SIG-M5 treated with dmso at 0.1 percent for 504 hours (cell line): ENCODE measurements at regions not wholly inside any gene's neighbourhood (a gene's known extent, or its start where the extent isn't known, plus 50 kb on each side); places are given as distances from the start of the nearest gene placed in this dataset.

Source experiments
- DNase-seq: peaks from one replicate; lab custom pipeline; 2025; ENCODE audit not compliant: unreplicated experiment; lab: John Stamatoyannopoulos, UW

GRCh38 chr9:16329671-16330113, 540.8 kb downstream of the BNC2 start:
- DNase-seq = no peak

GRCh38 chr9:16331031-16331430, 539.4 kb downstream of the BNC2 start:
- DNase-seq = no peak

- DNase-seq = no peak
Observed at GRCh38 chr9:16331527-16331926, 538.9 kb downstream of the BNC2 start.

- no peak for DNase-seq
Observed at GRCh38 chr9:16333691-16334090, 536.8 kb downstream of the BNC2 start.

- no peak for DNase-seq
Observed at GRCh38 chr9:16335788-16336580, 534.5 kb downstream of the BNC2 start.

- DNase-seq = no peak
Observed at GRCh38 chr9:16336833-16337232, 533.6 kb downstream of the BNC2 start.

GRCh38 chr9:16337322-16338029, 533.0 kb downstream of the BNC2 start:
- DNase-seq = no peak

- DNase-seq = no peak
Observed at GRCh38 chr9:16341177-16341576, 529.3 kb downstream of the BNC2 start.

GRCh38 chr9:16342246-16343020, 528.0 kb downstream of the BNC2 start:
- DNase-seq = no peak

- DNase-seq = no peak
Observed at GRCh38 chr9:16343249-16344237, 526.9 kb downstream of the BNC2 start.

GRCh38 chr9:16344343-16344742, 526.1 kb downstream of the BNC2 start:
- no peak for DNase-seq

- DNase-seq = no peak
Observed at GRCh38 chr9:16345902-16346301, 524.6 kb downstream of the BNC2 start.

GRCh38 chr9:16347886-16348285, 522.6 kb downstream of the BNC2 start:
- no peak for DNase-seq

GRCh38 chr9:16348531-16348930, 521.9 kb downstream of the BNC2 start:
- no peak for DNase-seq

- DNase-seq = no peak
Observed at GRCh38 chr9:16352251-16352650, 518.2 kb downstream of the BNC2 start.

- DNase-seq = no peak
Observed at GRCh38 chr9:16352791-16353401, 517.6 kb downstream of the BNC2 start.

GRCh38 chr9:16356196-16356765, 514.2 kb downstream of the BNC2 start:
- no peak for DNase-seq

GRCh38 chr9:16357828-16358227, 512.6 kb downstream of the BNC2 start:
- DNase-seq = no peak

- DNase-seq = no peak
Observed at GRCh38 chr9:16358751-16359150, 511.7 kb downstream of the BNC2 start.
